Central memory CD8-positive, alpha-beta T cell (primary cell): ENCODE measurements at regions not wholly inside any gene's neighbourhood (a gene's known extent, or its start where the extent isn't known, plus 50 kb on each side); places are given as distances from the start of the nearest gene placed in this dataset.
"Not testable (repeated sequence)": the region's sequence is repeated elsewhere in the genome, so short reads cannot be mapped to it uniquely, and the experiment has no call there.

Experiments used
- ATAC-seq: fragments of 150-1000 bp; cut with Tn5 transposase; replicated peaks from 2 replicates; pipeline ENCODE4 v1.10.0; 2022; ENCODE audit warnings: mild to moderate bottlenecking, moderate FRiP score, moderate number of reproducible peaks; ENCODE audit not compliant: poor library complexity, severe bottlenecking; ENCODE audit errors: extremely low read depth
- DNase-seq, 2 donors: peaks; one replicate each; pipeline ENCODE4 v3.0.0; 2021; ENCODE audit warnings: low spot score in 2 of 2
- H3K27ac Mint-ChIP-seq: one replicate; pipeline ENCODE4 v1.8.0; 2022; ENCODE audit warnings: low read depth, mild to moderate bottlenecking, moderate library complexity, mixed read lengths
- H3K27me3 Mint-ChIP-seq: one replicate; pipeline ENCODE4 v1.8.0; 2022; ENCODE audit warnings: mixed read lengths
- H3K36me3 Mint-ChIP-seq: one replicate; pipeline ENCODE4 v1.8.0; 2022; ENCODE audit warnings: mild to moderate bottlenecking, moderate library complexity, mixed read lengths; ENCODE audit not compliant: insufficient read depth
- H3K4me1 Mint-ChIP-seq: one replicate; pipeline ENCODE4 v1.8.0; 2022; ENCODE audit warnings: mixed read lengths
- H3K4me3 Mint-ChIP-seq: one replicate; pipeline ENCODE4 v1.8.0; 2022; ENCODE audit warnings: mild to moderate bottlenecking, moderate library complexity, mixed read lengths
- H3K9me3 Mint-ChIP-seq: one replicate; pipeline ENCODE4 v1.8.0; 2022; ENCODE audit warnings: mixed read lengths

DNA sequence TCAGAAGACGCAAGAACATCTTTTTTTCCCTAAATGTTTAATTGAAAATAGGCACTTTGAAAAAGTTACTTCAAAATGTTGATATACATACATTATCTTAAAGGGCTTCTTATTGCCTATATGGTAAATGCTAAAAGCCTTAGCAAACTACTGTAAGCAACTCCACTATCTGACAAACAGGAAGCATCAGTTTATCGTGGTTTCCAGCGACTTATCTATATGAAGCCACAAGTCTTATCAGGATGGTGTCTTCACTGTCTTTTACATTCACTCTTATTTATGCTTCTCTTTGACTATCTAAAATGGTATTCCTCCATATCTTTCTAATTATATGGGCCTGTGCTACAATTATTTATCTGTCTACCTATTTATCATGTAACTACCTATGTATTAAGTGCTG is 2091.9 kb downstream of the LRRC4C start:
- peak overlapping the region; percentile 40 for H3K4me3 Mint-ChIP-seq
- H3K27ac Mint-ChIP-seq, result peak overlapping the region; percentile 66
- H3K9me3 Mint-ChIP-seq, result no peaks in the 10 kb centered on the region
- peaks cover 13% of the 10 kb centered on the region for H3K36me3 Mint-ChIP-seq
- peaks cover 34% of the 10 kb centered on the region for H3K4me1 Mint-ChIP-seq
- H3K27me3 Mint-ChIP-seq, result no peaks in the 10 kb centered on the region
- ATAC-seq (no peak), DNase-seq (no peak)

DNA sequence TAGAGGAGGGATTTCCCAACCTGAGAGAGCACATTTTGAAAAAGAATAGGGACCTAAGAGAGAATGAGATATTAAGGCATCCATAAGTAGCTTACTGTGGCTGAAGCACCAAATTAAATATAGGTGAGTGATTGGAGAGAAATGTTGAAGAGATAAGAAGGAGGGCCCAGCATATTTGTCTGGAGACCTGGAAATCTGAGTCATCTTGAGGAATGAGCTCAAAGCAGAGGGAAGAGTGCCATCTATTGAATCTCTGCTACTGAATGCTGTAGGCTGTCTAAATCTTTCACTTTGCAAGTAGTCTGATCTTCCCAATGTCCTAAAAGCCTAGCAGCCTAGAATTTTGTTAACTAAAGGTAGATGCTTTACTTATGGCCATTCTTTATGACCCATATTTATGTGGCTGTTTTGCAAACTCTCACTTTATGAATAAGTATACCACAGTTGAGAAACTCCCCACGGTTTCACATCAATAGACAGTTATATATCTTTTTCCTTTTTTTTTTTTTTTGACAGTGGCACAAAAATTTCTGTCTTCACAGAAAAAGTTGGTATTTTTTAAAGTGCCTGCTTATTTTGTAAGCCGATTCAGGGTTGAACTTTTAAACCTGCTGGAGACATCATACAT is 2093.5 kb downstream of the LRRC4C start:
- ATAC-seq (no peak), DNase-seq (no peak)
- H3K36me3 Mint-ChIP-seq, result peaks cover 5% of the 10 kb centered on the region

GRCh38 chr11:39363571-39363970 is 2095.9 kb downstream of the LRRC4C start:
- Mint-ChIP-seq H3K27ac (no peak overlapping the region), H3K9me3 (no peaks in the 10 kb centered on the region), H3K4me3 (no peak overlapping the region), H3K36me3 (no peaks in the 10 kb centered on the region), H3K4me1 (peaks cover 33% of the 10 kb centered on the region), H3K27me3 (no peaks in the 10 kb centered on the region)
- ATAC-seq (no peak), DNase-seq (no peak)

More for the DNA sequence above, 2093.5 kb downstream of the LRRC4C start:
- Mint-ChIP-seq H3K4me3 (no peak overlapping the region), H3K9me3 (no peaks in the 10 kb centered on the region), H3K4me1 (peaks cover 38% of the 10 kb centered on the region), H3K27me3 (no peaks in the 10 kb centered on the region), H3K27ac (no peak overlapping the region)

DNA sequence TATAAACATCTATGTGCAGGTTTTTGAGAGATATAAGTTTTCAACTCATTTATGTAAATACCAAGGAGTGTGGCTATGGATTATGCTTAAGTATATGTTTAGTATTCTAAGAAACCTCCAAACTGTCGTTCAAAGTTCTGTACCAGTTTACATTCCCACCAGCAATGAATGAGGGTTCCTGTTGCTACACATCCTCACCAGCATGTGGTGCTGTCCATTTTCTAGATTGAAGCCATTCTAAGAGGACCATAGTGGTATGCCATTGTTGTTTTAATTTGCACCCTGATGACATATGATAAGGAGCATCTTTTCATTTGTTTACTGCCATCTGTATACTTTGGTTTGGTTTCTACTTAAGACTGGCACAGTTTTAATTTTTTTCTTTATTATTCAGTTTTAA is 2097.9 kb downstream of the LRRC4C start:
- Mint-ChIP-seq H3K36me3 (no peaks in the 10 kb centered on the region), H3K4me1 (peaks cover 16% of the 10 kb centered on the region)
- ATAC-seq, result no peak

GRCh38 chr11:39345834-39346442 is 2113.5 kb downstream of the LRRC4C start:
- Mint-ChIP-seq H3K27ac (no peak overlapping the region), H3K27me3 (no peaks in the 10 kb centered on the region), H3K4me1 (no peaks in the 10 kb centered on the region), H3K36me3 (no peaks in the 10 kb centered on the region), H3K9me3 (no peaks in the 10 kb centered on the region), H3K4me3 (no peak overlapping the region)
- DNase-seq (no peak), ATAC-seq (no peak)

More for the DNA sequence above, 2097.9 kb downstream of the LRRC4C start:
- no peak overlapping the region for H3K4me3 Mint-ChIP-seq
- no peaks in the 10 kb centered on the region for H3K9me3 Mint-ChIP-seq
- DNase-seq, result no peak
- no peak overlapping the region for H3K27ac Mint-ChIP-seq
- no peaks in the 10 kb centered on the region for H3K27me3 Mint-ChIP-seq

DNA sequence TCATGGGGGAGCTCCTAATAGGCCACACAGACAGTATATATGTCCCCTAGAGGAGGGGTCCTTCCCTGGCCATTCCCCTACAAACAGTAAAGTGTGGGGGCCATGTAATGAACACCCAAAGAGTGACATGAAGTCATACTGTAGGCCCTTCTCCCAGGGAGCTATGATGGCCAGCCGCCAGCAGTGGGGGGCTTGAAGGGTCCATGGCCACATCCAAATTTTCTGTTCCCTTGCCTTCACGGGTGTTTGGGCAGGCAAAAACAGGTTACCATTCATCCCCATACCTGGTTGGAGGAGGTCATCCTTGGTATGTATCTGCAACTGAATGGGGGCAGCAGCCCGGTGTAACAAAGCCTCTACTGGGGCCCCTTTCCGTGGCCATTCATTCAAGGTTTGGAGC is 2118.0 kb downstream of the LRRC4C start:
- DNase-seq (no peak), ATAC-seq (no peak)
- Mint-ChIP-seq H3K27ac (no peak overlapping the region), H3K4me3 (no peak overlapping the region), H3K4me1 (no peaks in the 10 kb centered on the region), H3K27me3 (no peaks in the 10 kb centered on the region), H3K36me3 (no peaks in the 10 kb centered on the region), H3K9me3 (peaks cover 7% of the 10 kb centered on the region)

GRCh38 chr11:39333006-39333405 is 2126.4 kb downstream of the LRRC4C start:
- DNase-seq, ATAC-seq, H3K27me3 Mint-ChIP-seq, H3K4me1 Mint-ChIP-seq, H3K27ac Mint-ChIP-seq, H3K9me3 Mint-ChIP-seq, H3K4me3 Mint-ChIP-seq, H3K36me3 Mint-ChIP-seq: not testable (repeated sequence)

- no peak overlapping the region for H3K4me3 Mint-ChIP-seq
- H3K27me3 Mint-ChIP-seq, result no peaks in the 10 kb centered on the region
- no peak overlapping the region for H3K27ac Mint-ChIP-seq
- ATAC-seq (no peak), DNase-seq (no peak)
- H3K36me3 Mint-ChIP-seq, result peaks cover 1% of the 10 kb centered on the region
- H3K9me3 Mint-ChIP-seq, result no peaks in the 10 kb centered on the region
- no peaks in the 10 kb centered on the region for H3K4me1 Mint-ChIP-seq
Observed at GRCh38 chr11:39327302-39327701, 2132.2 kb downstream of the LRRC4C start.

DNA sequence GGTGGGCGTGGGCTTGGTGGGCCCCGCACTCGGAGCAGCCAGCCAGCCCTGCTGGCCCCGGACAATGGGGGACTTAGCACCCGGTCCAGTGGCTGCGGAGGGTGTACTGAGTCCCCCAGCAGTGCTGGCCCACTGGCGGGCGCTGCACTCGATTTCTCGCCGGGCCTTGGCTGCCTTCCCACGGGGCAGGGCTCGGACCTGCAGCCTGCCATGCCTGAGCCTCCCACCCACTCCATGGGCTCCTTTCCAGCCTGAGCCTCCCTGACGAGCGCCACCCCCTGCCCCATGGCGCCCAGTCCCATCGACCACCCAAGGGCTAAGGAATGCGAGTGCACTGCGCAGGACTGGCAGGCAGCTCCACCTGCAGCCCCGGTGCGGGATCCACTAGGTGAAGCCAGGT is 2147.6 kb downstream of the LRRC4C start:
- H3K27me3 Mint-ChIP-seq, ATAC-seq, H3K36me3 Mint-ChIP-seq, H3K4me1 Mint-ChIP-seq, H3K27ac Mint-ChIP-seq, DNase-seq, H3K4me3 Mint-ChIP-seq: not testable (repeated sequence)
- H3K9me3 Mint-ChIP-seq, result peaks cover 20% of the 10 kb centered on the region

DNA sequence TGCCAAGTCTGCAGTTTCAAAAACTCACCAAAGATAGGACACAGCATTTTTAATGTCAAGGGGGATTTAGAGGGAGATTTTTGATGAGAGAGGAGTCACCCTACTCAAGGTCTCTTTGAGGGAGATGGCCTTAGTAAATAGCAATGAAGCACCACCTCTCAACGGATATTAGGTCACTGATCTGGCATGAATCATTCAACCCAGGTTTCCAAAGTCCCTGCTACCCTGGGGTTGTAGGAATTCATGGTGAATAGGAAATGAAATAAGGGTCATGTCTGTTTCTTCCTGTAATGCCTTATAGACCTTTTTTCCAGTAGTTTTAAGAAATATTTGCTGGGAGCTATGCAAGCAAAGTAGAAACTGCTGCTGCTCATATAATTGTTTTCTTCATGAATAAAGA is 2154.9 kb downstream of the LRRC4C start:
- DNase-seq, result no peak
- H3K9me3 Mint-ChIP-seq, result peaks cover 4% of the 10 kb centered on the region

GRCh38 chr11:39294648-39295047 is 2164.8 kb downstream of the LRRC4C start:
- Mint-ChIP-seq H3K4me1 (no peaks in the 10 kb centered on the region), H3K27me3 (no peaks in the 10 kb centered on the region), H3K27ac (no peak overlapping the region), H3K36me3 (no peaks in the 10 kb centered on the region), H3K9me3 (peaks cover 13% of the 10 kb centered on the region), H3K4me3 (no peak overlapping the region)
- no peak for ATAC-seq
- DNase-seq, result no peak

More for the DNA sequence above, 2154.9 kb downstream of the LRRC4C start:
- no peaks in the 10 kb centered on the region for H3K27me3 Mint-ChIP-seq
- no peak for ATAC-seq
- H3K4me1 Mint-ChIP-seq, result no peaks in the 10 kb centered on the region
- H3K4me3 Mint-ChIP-seq, result no peak overlapping the region
- H3K27ac Mint-ChIP-seq, result no peak overlapping the region
- H3K36me3 Mint-ChIP-seq, result no peaks in the 10 kb centered on the region

DNA sequence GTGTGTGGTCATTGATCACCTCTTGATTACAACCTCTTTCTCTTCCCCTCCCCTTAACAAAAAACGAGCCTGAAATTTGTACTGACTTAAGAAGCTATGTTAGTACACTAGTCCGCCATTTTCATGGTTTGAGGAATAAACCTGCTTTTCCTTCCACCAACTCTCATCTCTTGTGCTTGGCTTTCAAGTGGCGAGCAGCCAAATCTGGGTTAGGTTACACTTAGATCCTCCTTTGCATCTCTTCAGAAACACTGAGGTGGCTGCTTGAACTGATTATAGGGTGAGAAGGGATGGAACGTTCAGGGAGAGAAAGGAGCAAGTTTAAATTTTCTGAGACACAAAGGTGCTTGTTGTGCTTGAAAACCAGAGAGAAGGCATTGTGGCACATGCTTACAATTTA is 2171.4 kb downstream of the LRRC4C start:
- H3K27ac Mint-ChIP-seq, result no peak overlapping the region
- peaks cover 12% of the 10 kb centered on the region for H3K9me3 Mint-ChIP-seq
- H3K36me3 Mint-ChIP-seq, result no peaks in the 10 kb centered on the region
- ATAC-seq, result no peak
- H3K27me3 Mint-ChIP-seq, result no peaks in the 10 kb centered on the region
- no peak for DNase-seq
- no peak overlapping the region for H3K4me3 Mint-ChIP-seq
- H3K4me1 Mint-ChIP-seq, result no peaks in the 10 kb centered on the region

DNA sequence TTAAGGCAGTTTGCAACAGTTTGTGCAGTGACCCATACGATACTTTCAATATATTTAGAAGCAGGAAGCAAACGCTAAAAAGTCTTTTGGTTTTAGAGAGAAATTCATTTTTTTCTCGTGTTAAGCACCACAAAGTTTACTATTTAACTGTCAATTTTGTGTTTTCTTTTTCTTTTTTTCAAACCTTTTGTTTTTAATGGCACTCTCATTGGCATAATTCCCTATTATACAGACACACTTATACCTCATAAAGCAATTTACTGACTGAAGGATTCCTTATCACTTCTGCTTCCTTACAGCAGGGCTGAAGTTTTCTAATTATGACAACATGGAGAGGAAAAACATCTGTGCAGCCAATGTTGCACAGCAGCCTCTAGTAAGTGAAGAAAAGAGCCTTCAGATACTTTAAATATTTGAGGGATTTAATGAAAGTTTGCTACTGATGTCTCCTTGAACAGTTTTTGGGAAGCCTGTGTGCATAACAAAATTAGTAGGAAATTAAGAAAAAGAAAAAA is 2191.2 kb downstream of the LRRC4C start:
- Mint-ChIP-seq H3K36me3 (no peaks in the 10 kb centered on the region), H3K27me3 (no peaks in the 10 kb centered on the region), H3K9me3 (peaks cover 5% of the 10 kb centered on the region), H3K27ac (no peak overlapping the region), H3K4me1 (no peaks in the 10 kb centered on the region), H3K4me3 (no peak overlapping the region)
- ATAC-seq (no peak), DNase-seq (no peak)
